ENCODE measurements at regions not wholly inside any gene's neighbourhood (a gene's known extent, or its start where the extent isn't known, plus 50 kb on each side); places are given as distances from the start of the nearest gene placed in this dataset.

DNA sequence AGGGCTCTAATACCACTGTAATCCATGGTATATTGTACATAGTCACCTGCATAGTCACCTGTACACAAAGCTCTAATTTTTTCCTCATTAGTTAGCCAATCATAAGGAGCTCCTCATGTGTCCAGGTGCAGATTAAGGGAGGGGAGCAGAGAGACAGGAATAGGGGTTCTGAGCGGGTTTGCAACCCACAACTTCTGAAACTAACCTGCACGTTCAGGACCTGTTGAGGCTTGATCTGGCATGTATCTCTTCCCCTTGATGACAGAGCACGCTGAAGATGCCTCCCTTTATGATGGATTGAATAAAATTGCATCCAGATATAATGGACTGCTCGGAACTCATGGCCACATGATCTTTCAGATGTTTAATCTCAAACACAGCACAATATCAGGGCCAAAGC, 144.0 kb upstream of the PRNP start:
- no peak for TF ChIP-seq POLR2A (IDR thresholded peaks at IDR 0.05; ENCODE audit: low read length)
- no peak for TF ChIP-seq GATA1 (IDR thresholded peaks at IDR 0.05; ENCODE audit: low read depth, low read length)

Data from erythroblast (primary cell).